ENCODE measurements at regions not wholly inside any gene's neighbourhood (a gene's known extent, or its start where the extent isn't known, plus 50 kb on each side); places are given as distances from the start of the nearest gene placed in this dataset.
"Not testable (repeated sequence)": the region's sequence is repeated elsewhere in the genome, so short reads cannot be mapped to it uniquely, and the experiment has no call there.

DNA sequence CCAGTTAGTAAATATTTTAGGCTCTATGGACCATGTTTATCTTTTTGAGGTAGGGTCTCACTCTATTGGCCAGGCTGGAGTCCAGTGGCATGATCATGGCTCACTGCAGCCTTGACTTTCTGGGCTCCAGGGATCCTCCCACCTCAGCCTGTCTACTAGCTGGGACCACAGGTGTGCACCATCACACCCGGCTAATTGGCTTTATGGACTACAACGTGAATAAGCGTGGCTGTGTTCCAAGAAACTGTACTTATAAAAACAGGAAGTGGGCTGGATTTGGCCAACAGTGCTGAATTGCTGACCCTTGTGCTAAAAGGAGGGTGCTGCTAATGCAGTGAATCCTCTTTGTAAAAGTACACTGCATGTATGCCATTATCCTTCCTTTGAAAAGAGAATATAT is 111.7 kb upstream of the CDK13 start:
- peak; percentile 19 for DNase-seq (ENCODE audit: low spot score)
- ChIA-PET CTCF (no interaction called here), POLR2A (ENCODE audit: low non-redundant PET) (no interaction called here)

DNA sequence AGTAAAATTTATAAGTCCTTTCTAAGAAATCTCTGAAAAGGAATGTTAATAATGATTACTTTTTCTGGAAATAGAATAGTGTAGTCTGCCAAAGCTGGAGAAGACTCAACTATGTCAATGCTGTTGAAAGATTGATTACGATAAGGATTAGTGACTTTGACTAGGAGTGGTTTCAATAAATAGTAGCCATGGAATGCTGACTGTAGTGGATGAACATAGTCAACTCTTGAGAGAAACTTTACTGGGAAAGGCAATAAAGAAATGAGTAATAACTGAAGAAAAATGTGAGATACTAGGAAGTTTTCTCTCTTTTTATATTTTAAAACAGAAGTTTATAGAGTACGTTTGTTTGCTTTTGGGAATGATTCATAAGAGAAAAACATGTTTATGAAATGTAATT is 105.0 kb upstream of the CDK13 start:
- ChIA-PET POLR2A (ENCODE audit: low non-redundant PET) (no interaction called here), CTCF (no interaction called here)
- TF ChIP-seq, protein P1, sequence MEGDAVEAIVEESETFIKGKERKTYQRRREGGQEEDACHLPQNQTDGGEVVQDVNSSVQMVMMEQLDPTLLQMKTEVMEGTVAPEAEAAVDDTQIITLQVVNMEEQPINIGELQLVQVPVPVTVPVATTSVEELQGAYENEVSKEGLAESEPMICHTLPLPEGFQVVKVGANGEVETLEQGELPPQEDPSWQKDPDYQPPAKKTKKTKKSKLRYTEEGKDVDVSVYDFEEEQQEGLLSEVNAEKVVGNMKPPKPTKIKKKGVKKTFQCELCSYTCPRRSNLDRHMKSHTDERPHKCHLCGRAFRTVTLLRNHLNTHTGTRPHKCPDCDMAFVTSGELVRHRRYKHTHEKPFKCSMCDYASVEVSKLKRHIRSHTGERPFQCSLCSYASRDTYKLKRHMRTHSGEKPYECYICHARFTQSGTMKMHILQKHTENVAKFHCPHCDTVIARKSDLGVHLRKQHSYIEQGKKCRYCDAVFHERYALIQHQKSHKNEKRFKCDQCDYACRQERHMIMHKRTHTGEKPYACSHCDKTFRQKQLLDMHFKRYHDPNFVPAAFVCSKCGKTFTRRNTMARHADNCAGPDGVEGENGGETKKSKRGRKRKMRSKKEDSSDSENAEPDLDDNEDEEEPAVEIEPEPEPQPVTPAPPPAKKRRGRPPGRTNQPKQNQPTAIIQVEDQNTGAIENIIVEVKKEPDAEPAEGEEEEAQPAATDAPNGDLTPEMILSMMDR (conservative IDR thresholded peaks at IDR 0.05; ENCODE audit: low read depth): no peak
- H3K27ac ChIP-seq: no peak overlapping the region
- DNase-seq (ENCODE audit: low spot score): no peak

More for the DNA sequence above, 111.7 kb upstream of the CDK13 start:
- no peak overlapping the region for H3K27ac ChIP-seq
- TF ChIP-seq, protein P1 (conservative IDR thresholded peaks at IDR 0.05; ENCODE audit: low read depth): no peak

- ChIA-PET POLR2A (ENCODE audit: low non-redundant PET) (no interaction called here), CTCF (interaction anchor here (0.7 kb wide), 1 partner anchor 219 kb away, joined by 3 read pairs; no protein-coding TSS in a partner anchor)
- no peak overlapping the region for H3K27ac ChIP-seq
- TF ChIP-seq, protein P1 (conservative IDR thresholded peaks at IDR 0.05; ENCODE audit: low read depth): no peak
- DNase-seq (ENCODE audit: low spot score): no peak
These were observed 102.8 kb upstream of the CDK13 start for GRCh38 chr7:39847227-39847626.

DNA sequence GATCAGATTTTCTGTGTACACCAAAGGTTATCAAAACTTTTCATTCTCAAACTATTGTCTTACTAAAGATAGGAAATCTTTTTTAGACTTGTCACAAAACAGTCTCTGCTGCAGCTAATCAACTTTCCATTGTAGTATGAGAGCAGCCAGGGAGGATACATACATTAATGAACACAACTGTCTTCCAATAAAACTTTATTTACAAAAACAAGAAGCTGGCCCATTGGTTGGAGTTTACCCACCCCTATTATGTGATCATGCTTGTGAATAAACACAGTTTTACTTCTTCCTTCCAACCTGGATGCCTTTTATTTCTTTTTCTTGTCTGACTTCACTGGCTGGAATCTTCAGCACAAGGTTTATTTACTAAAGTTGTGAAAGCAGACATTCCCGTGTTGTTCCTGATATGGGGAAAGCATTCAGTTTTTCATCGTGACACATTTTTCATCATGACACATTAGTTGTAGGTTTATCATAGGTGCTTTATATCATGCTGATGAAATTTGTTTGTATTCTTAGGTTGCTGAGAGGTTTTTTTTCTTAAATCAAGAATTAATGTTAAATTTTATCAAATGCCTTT is 98.5 kb upstream of the CDK13 start:
- POLR2A ChIA-PET (ENCODE audit: low non-redundant PET): no interaction called here
- H3K27ac ChIP-seq: no peak overlapping the region
- TF ChIP-seq, protein P1 (conservative IDR thresholded peaks at IDR 0.05; ENCODE audit: low read depth): no peak
- DNase-seq (ENCODE audit: low spot score): no peak
- CTCF ChIA-PET: no interaction called here

DNA sequence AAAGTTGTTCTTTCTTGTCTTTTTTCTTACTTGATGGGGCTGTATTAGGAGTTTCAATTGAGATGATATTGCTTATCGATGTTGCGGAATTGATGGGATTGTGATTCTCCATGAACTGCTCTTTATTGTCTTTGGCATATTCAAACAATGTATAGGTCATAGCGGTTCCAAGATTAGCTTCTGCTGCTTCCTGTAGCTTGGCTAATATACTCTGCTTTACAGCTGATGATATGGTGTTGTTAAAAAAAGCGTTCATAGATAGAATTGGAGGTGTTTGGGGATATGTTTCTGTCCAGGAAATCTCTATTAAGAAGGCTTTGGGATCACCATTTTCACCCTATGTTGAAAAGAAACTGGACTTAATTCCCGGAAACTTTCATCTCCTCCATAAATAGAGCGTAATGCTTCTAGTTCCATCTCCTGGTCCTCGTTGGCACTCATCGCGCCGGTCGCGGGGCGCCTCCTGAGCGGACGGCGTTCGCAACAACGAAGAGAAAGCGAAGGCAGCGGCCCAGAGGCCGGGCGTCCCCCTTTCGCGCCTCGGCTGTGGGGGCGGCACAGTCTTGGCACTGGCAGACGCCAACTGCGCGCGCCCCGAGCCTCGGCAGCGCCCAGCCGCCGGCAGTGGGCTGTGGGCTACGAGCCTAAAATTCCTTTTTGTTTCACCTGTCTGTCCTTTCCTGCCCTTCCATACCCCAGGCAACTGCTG is 95.3 kb upstream of the CDK13 start:
- CTCF ChIA-PET; H3K27ac ChIP-seq; POLR2A ChIA-PET (ENCODE audit: low non-redundant PET); DNase-seq (ENCODE audit: low spot score): not testable (repeated sequence)

DNA sequence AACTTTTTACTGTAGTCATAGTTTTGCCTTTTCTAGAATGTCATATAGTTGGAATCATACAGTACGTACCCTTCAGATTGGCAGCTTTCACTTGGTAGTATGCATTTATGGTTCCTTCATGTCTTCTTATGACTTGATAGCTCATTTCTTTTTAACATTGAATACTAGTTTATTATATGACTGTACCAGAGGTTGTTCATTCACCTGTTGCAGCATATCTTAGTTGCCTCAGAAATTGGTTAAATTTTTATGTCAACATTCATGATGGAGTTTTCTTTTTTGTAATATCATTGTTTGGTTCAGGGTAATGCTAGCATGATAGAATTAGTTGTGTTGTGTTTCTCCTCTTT is 94.8 kb upstream of the CDK13 start:
- ChIA-PET POLR2A (ENCODE audit: low non-redundant PET) (no interaction called here), CTCF (no interaction called here)
- TF ChIP-seq, protein P1 (conservative IDR thresholded peaks at IDR 0.05; ENCODE audit: low read depth): no peak
- no peak for DNase-seq (ENCODE audit: low spot score)
- H3K27ac ChIP-seq: no peak overlapping the region

DNA sequence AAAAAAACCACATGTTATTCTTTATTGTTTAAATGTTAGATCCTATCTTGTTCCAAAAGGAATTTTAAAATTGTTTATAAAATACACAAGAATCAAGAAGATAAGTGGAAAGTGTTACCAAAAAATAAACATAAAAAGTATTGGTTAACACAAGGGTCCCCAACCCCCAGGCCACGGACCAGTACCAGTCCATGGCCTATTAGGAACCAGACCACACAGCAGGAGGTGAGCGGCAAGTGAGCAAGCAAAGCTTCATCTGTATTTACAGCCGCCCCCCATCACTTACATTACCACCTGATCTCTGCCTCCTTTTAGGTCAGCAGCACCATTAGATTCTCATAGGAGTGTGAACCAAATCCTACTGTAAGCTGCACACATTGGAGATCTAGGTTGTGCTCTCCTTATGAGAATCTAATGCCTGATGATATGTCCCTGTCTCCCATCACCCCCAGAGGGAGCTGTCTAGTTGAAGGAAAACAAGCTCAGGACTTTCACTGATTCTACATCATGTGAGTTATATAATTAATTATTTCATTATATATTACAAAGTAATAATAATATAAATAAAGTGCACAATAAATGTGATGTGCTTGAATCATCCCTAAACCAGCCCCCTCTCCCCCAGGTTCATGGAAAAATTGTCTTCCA is 86.3 kb upstream of the CDK13 start:
- DNase-seq (ENCODE audit: low spot score); H3K27ac ChIP-seq; POLR2A ChIA-PET (ENCODE audit: low non-redundant PET): not testable (repeated sequence)
- CTCF ChIA-PET: interaction anchor here (0.6 kb wide), 1 partner anchor 286 kb away, joined by 5 read pairs; no protein-coding TSS in a partner anchor
- TF ChIP-seq, protein P1 (conservative IDR thresholded peaks at IDR 0.05; ENCODE audit: low read depth): 0 out of 2 replicates have a peak, but pooled peaks have one; percentile 19

DNA sequence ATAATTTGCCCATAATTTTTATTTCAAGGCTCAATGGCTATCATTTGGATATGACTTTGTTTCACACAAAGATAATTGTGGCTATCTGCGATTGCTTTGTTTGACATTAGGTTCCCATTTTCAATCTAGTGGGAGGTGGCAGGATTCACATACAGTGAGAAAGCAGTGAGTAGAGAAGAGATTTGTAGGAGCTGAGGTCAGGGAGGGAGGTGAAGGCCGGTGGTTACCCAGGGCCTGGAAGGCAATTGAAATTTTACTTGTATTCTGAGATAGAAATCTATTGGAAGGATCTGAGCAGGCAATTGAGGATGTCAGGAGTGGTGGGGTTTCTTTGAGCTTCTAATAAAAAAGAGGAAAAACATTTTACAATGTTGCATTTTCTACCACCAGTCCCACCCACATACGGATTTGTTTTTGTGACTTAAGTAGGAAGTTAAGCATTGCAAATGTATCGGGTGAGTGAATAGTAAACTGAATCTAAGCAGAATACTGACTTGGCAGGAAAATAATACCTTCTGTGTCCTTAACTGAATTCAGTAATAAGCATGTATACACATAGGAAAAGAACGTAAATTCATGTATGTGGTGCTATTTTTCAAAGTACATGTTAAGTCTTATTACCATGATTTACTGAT is 80.1 kb upstream of the CDK13 start:
- H3K27ac ChIP-seq; DNase-seq (ENCODE audit: low spot score); POLR2A ChIA-PET (ENCODE audit: low non-redundant PET): not testable (repeated sequence)
- CTCF ChIA-PET: interaction anchor here (0.5 kb wide), 1 partner anchor 43 kb away, joined by 4 read pairs; no protein-coding TSS in a partner anchor

DNA sequence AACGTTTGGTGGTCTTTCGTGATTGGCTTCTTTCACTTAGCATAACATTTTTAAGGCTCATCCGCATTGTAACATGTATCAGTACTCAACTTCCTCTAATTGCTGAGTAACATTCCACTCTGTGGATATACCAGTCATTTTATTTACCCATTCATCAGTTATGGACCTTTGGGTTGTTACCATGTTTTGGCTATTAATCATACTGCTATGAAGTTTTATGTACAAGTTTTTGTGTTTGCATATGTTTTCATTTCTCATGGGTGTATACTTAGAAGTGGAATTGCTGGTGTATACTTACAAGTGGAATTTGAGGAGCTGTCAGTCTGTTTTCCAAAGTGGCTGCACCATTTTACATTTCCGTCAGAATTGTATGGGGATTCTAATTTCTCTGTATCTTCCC is 78.4 kb upstream of the CDK13 start:
- CTCF ChIA-PET; H3K27ac ChIP-seq; DNase-seq (ENCODE audit: low spot score); POLR2A ChIA-PET (ENCODE audit: low non-redundant PET): not testable (repeated sequence)
